SK-N-SH (cell line): ENCODE measurements at regions not wholly inside any gene's neighbourhood (a gene's known extent, or its start where the extent isn't known, plus 50 kb on each side); places are given as distances from the start of the nearest gene placed in this dataset.
"Not testable (repeated sequence)": the region's sequence is repeated elsewhere in the genome, so short reads cannot be mapped to it uniquely, and the experiment has no call there.

ENCODE experiments used
- CTCF ChIA-PET: fragments of 300-600, 350-600 bp; formaldehyde crosslinking; extraction: SDS; loops from one replicate; lab custom pipeline; 2021; lab: Yijun Ruan, JAX
- POLR2A ChIA-PET: fragments of 350-600 bp; sonication (Branson Sonifier 250); formaldehyde crosslinking; extraction: SDS; loops from one replicate; lab custom pipeline; 2020; ENCODE audit warnings: antibody characterized with exemption, inconsistent platforms; lab: Yijun Ruan, JAX
- DNase-seq: peaks from one replicate; pipeline ENCODE4 v3.0.0; 2012
- H2AFZ ChIP-seq: fragments of 200-600 bp; sonication (generic); 2 replicates; pipeline ENCODE4 v1.8.1; 2016; ENCODE audit warnings: antibody characterized with exemption, mild to moderate bottlenecking, low read depth
- H3F3A ChIP-seq: fragments of 200-600 bp; sonication (generic); replicated peaks from 2 replicates; pipeline ENCODE3; 2016; ENCODE audit warnings: antibody characterized with exemption, mild to moderate bottlenecking; ENCODE audit not compliant: insufficient read depth
- H3K27ac ChIP-seq, 2 experiments: fragments of 200-500 bp in 1 of 2; fragments of 200-600 bp in 1 of 2; sonication (Bioruptor generic) in 1 of 2; sonication (generic), shearing (Covaris generic) in 1 of 2; 2 replicates each; pipeline versions ENCODE4 v1.5.1 to v1.6.1; 2014 to 2016; ENCODE audit warnings: low read depth in 2 of 2, inconsistent platforms in 1 of 2, low read length in 1 of 2, mild to moderate bottlenecking in 1 of 2, mixed read lengths in 1 of 2
- H3K27me3 ChIP-seq: fragments of 200-600 bp; sonication (generic), shearing (Covaris generic); 2 replicates; pipeline ENCODE4 v1.6.1; 2016; ENCODE audit warnings: mixed run types; ENCODE audit not compliant: insufficient read depth
- H3K36me3 ChIP-seq, 2 experiments: fragments of 200-500 bp in 1 of 2; fragments of 200-600 bp in 1 of 2; sonication (Bioruptor generic) in 1 of 2; sonication (generic) in 1 of 2; replicated peaks in 1 of 2; 2 replicates each; pipeline versions ENCODE3 to v1.5.1; 2014 to 2016; ENCODE audit warnings: low read length in 1 of 2, mild to moderate bottlenecking in 1 of 2; ENCODE audit not compliant: insufficient read depth in 2 of 2, control insufficient read depth in 1 of 2
- H3K4me1 ChIP-seq, 2 experiments: fragments of 200-500 bp in 1 of 2; fragments of 200-600 bp in 1 of 2; sonication (Bioruptor generic) in 1 of 2; sonication (generic), shearing (Covaris generic) in 1 of 2; 2 replicates each; pipeline versions ENCODE4 v1.5.1 to v1.6.1; 2014 to 2016; ENCODE audit warnings: low read depth in 1 of 2, low read length in 1 of 2, mixed run types in 1 of 2; ENCODE audit not compliant: insufficient read depth in 2 of 2, control insufficient read depth in 1 of 2
- H3K4me2 ChIP-seq: fragments of 200-600 bp; sonication (generic), shearing (Covaris generic); 2 replicates; pipeline ENCODE4 v1.6.1; 2017; ENCODE audit warnings: mixed run types
- H3K4me3 ChIP-seq, 2 experiments: fragments of 200-500 bp in 1 of 2; fragments of 200-600 bp in 1 of 2; sonication (Bioruptor generic) in 1 of 2; sonication (generic), shearing (Covaris generic) in 1 of 2; 2 replicates each; pipeline versions ENCODE4 v1.5.1 to v1.8.1; 2014 to 2016; ENCODE audit warnings: low read depth in 2 of 2, inconsistent platforms in 1 of 2, low read length in 1 of 2, mild to moderate bottlenecking in 1 of 2, mixed read lengths in 1 of 2, moderate library complexity in 1 of 2
- H3K79me2 ChIP-seq: fragments of 200-600 bp; sonication (generic); 2 replicates; pipeline ENCODE4 v1.8.1; 2017; ENCODE audit warnings: mild to moderate bottlenecking; ENCODE audit not compliant: insufficient read depth
- H3K9ac ChIP-seq: fragments of 200-600 bp; sonication (generic); 2 replicates; pipeline ENCODE4 v1.6.1; 2017; ENCODE audit warnings: mixed run types
- H3K9me2 ChIP-seq: fragments of 200-600 bp; sonication (generic); 2 replicates; pipeline ENCODE4 v1.6.1; 2017; ENCODE audit warnings: mixed run types
- H3K9me3 ChIP-seq: fragments of 200-600 bp; sonication (generic); 2 replicates; pipeline ENCODE4 v1.6.1; 2017; ENCODE audit warnings: mixed run types, mild to moderate bottlenecking, moderate library complexity
- H4K20me1 ChIP-seq: fragments of 200-600 bp; sonication (generic); 2 replicates; pipeline ENCODE4 v1.6.1; 2017; ENCODE audit warnings: mild to moderate bottlenecking, mixed run types; ENCODE audit not compliant: insufficient read depth
- WGBS: methylation state at CpG from one replicate; pipeline ENCODE4 v1.1.6; 2017; ENCODE audit warnings: low lambda C conversion rate; 5-methylcytosine and 5-hydroxymethylcytosine counted together

- no CpG with 5 or more reads among the region's 69 CpGs for WGBS
- H3K36me3 ChIP-seq, DNase-seq, H3K9me3 ChIP-seq, H3K4me1 ChIP-seq, H3K27me3 ChIP-seq, H3K9ac ChIP-seq, CTCF ChIA-PET, POLR2A ChIA-PET, H3F3A ChIP-seq, H3K4me2 ChIP-seq, H3K79me2 ChIP-seq, H3K4me3 ChIP-seq, H2AFZ ChIP-seq, H4K20me1 ChIP-seq, H3K9me2 ChIP-seq, H3K27ac ChIP-seq: not testable (repeated sequence)
These were observed 72.4 kb downstream of the SPDYE17 start for GRCh38 chr7:76959573-76960399.

GRCh38 chr7:76956531-76956930, 75.6 kb downstream of the SPDYE17 start:
- DNase-seq, CTCF ChIA-PET, H3K4me1 ChIP-seq, H3K9ac ChIP-seq, H3K79me2 ChIP-seq, H2AFZ ChIP-seq, H3K4me2 ChIP-seq, H3F3A ChIP-seq, H3K9me3 ChIP-seq, POLR2A ChIA-PET, H3K36me3 ChIP-seq, H3K4me3 ChIP-seq, H3K27me3 ChIP-seq, H3K9me2 ChIP-seq, H3K27ac ChIP-seq, H4K20me1 ChIP-seq: not testable (repeated sequence)
- no CpG with 5 or more reads among the region's 5 CpGs for WGBS

- H3K9me2 ChIP-seq, H4K20me1 ChIP-seq, H3K9me3 ChIP-seq, POLR2A ChIA-PET, H3K4me3 ChIP-seq, H3K4me1 ChIP-seq, H3K27me3 ChIP-seq, H3K9ac ChIP-seq, H3K79me2 ChIP-seq, H3K4me2 ChIP-seq, H3K36me3 ChIP-seq, DNase-seq, H2AFZ ChIP-seq, CTCF ChIA-PET, H3F3A ChIP-seq, H3K27ac ChIP-seq: not testable (repeated sequence)
- 63% methylated on average over 2 of the region's 4 CpGs for WGBS
These were observed 77.0 kb downstream of the SPDYE17 start for GRCh38 chr7:76955124-76955523.

- H3K9me2 ChIP-seq, H3K9ac ChIP-seq, H2AFZ ChIP-seq, H3K4me1 ChIP-seq, H3K9me3 ChIP-seq, POLR2A ChIA-PET, DNase-seq, H3K79me2 ChIP-seq, H3K4me2 ChIP-seq, H3K27ac ChIP-seq, CTCF ChIA-PET, H3F3A ChIP-seq, H4K20me1 ChIP-seq, H3K36me3 ChIP-seq, H3K4me3 ChIP-seq, H3K27me3 ChIP-seq: not testable (repeated sequence)
These were observed 87.6 kb downstream of the SPDYE17 start for GRCh38 chr7:76944603-76945002.

GRCh38 chr7:76941809-76942765, 90.1 kb downstream of the SPDYE17 start:
- H3K4me3 ChIP-seq, H3K79me2 ChIP-seq, DNase-seq, H3K27me3 ChIP-seq, H3K4me2 ChIP-seq, H3K27ac ChIP-seq, H3K9me3 ChIP-seq, H2AFZ ChIP-seq, H3F3A ChIP-seq, POLR2A ChIA-PET, H3K36me3 ChIP-seq, H3K9me2 ChIP-seq, H3K4me1 ChIP-seq, CTCF ChIA-PET, H4K20me1 ChIP-seq, H3K9ac ChIP-seq: not testable (repeated sequence)
- 77% methylated on average over 1 of the region's 2 CpGs for WGBS

- H3K4me3 ChIP-seq, DNase-seq: not testable (repeated sequence)
- WGBS = 58% methylated on average over 2 of the region's 3 CpGs
These were observed 94.4 kb downstream of the SPDYE17 start for GRCh38 chr7:76937781-76938180.

More at GRCh38 chr7:76937781-76938180, 94.4 kb downstream of the SPDYE17 start:
- H3K27ac ChIP-seq, H3K9me3 ChIP-seq, H3K9me2 ChIP-seq, CTCF ChIA-PET, H2AFZ ChIP-seq, H3F3A ChIP-seq, POLR2A ChIA-PET, H3K9ac ChIP-seq, H3K4me1 ChIP-seq, H3K27me3 ChIP-seq, H3K79me2 ChIP-seq, H3K4me2 ChIP-seq, H3K36me3 ChIP-seq, H4K20me1 ChIP-seq: not testable (repeated sequence)
